Right lobe of liver (tissue), 4 donors: ENCODE measurements at regions not wholly inside any gene's neighbourhood (a gene's known extent, or its start where the extent isn't known, plus 50 kb on each side); places are given as distances from the start of the nearest gene placed in this dataset.

Source experiments
- POLR2A ChIP-seq: fragments of 450-650 bp; IDR thresholded peaks from one replicate; pipeline ENCODE4 v1.6.1; 2017; ENCODE audit warnings: antibody characterized with exemption, mild to moderate bottlenecking
- TF ChIP-seq, protein P1 (sequence below), 4 donors: fragments of 200-600 bp in 3 of 4; fragments of 450-650 bp in 1 of 4; IDR thresholded peaks; one replicate each; pipeline versions ENCODE4 v1.5.1 to v1.8.0; 2016 to 2022; ENCODE audit warnings: antibody characterized with exemption in 4 of 4, mild to moderate bottlenecking in 2 of 4
- donor health status: DM: no; HTN: no; CAD: no.
- donor health status: DM: no; HTN: no; CAD: no.
- donor health status: DM: no; HTN: yes; CAD: no.

DNA sequence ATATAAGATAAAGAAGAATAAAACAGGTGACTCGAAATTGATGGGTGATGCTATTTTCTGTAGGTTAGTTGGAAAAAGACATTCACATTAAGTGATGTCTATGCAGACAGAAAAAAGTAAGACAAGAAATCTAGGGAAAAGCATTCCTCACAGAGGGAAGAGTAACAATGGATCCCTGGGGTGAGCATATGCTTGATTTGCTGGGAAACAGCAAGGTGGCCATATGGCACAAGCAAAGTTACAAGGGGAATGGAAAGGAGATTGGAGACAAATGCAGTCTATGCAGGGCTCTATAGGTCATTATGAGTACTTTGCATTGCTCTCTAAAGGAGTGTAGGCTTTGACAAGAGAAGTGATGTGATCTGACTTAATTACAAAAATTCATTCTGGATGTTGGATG, 90.9 kb upstream of the ZNF804B start:
- TF ChIP-seq, protein P1, sequence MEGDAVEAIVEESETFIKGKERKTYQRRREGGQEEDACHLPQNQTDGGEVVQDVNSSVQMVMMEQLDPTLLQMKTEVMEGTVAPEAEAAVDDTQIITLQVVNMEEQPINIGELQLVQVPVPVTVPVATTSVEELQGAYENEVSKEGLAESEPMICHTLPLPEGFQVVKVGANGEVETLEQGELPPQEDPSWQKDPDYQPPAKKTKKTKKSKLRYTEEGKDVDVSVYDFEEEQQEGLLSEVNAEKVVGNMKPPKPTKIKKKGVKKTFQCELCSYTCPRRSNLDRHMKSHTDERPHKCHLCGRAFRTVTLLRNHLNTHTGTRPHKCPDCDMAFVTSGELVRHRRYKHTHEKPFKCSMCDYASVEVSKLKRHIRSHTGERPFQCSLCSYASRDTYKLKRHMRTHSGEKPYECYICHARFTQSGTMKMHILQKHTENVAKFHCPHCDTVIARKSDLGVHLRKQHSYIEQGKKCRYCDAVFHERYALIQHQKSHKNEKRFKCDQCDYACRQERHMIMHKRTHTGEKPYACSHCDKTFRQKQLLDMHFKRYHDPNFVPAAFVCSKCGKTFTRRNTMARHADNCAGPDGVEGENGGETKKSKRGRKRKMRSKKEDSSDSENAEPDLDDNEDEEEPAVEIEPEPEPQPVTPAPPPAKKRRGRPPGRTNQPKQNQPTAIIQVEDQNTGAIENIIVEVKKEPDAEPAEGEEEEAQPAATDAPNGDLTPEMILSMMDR (IDR thresholded peaks at IDR 0.05) = no peak
- no peak for TF ChIP-seq POLR2A
